ENCODE measurements at regions not wholly inside any gene's neighbourhood (a gene's known extent, or its start where the extent isn't known, plus 50 kb on each side); places are given as distances from the start of the nearest gene placed in this dataset.
"Not testable (repeated sequence)": the region's sequence is repeated elsewhere in the genome, so short reads cannot be mapped to it uniquely, and the experiment has no call there.

GRCh38 chr18:30594911-30595310 lies 447.6 kb downstream of the DSC3 start:
- H2AFZ ChIP-seq (ENCODE audit: control insufficient read depth, low read depth, low read length); H3K27me3 ChIP-seq (replicated peaks in 1 of 2; ENCODE audit: control insufficient read depth in 2 of 2, insufficient read depth in 2 of 2, low read length in 1 of 2); SMC1A ChIA-PET (ENCODE audit: uncharacterized antibody, unreplicated experiment); intact Hi-C loops (cut with micrococcal nuclease; ENCODE audit: unreplicated experiment); H3K9ac ChIP-seq (ENCODE audit: control insufficient read depth, insufficient read depth, low read length); DNase-seq (ENCODE audit: low read depth, low spot score); ATAC-seq; POLR2A ChIA-PET; RAD21 ChIA-PET (ENCODE audit: unreplicated experiment); H3K4me2 ChIP-seq (ENCODE audit: control insufficient read depth, insufficient read depth); FAIRE-seq; H3K36me3 ChIP-seq (ENCODE audit: control insufficient read depth in 2 of 2, insufficient read depth in 2 of 2, low read length in 1 of 2); in situ Hi-C loops (cut with MboI); H3K27ac ChIP-seq (ENCODE audit: control insufficient read depth, insufficient read depth); BruUV-seq (replicated peaks); H3K4me3 ChIP-seq; H3K9me3 ChIP-seq (replicated peaks; ENCODE audit: control insufficient read depth, insufficient read depth, low read length); H4K20me1 ChIP-seq (ENCODE audit: control insufficient read depth, insufficient read depth); H3K79me2 ChIP-seq (ENCODE audit: control insufficient read depth, insufficient read depth, low read length); H3K4me1 ChIP-seq (ENCODE audit: control insufficient read depth, insufficient read depth, low read length); CTCF ChIA-PET: not testable (repeated sequence)
- 40% methylated on average over 18 of the region's 18 CpGs for WGBS (ENCODE audit: insufficient coverage, insufficient replicate concordance, low lambda C conversion rate, missing lambda C conversion rate)

- BruUV-seq (replicated peaks): no TSS peak
- DNase-seq (ENCODE audit: low read depth, low spot score): no peak
- RAD21 ChIA-PET (ENCODE audit: unreplicated experiment): no interaction called here
- intact Hi-C loops (cut with micrococcal nuclease; ENCODE audit: unreplicated experiment): no loop called here
- no peak overlapping the region for H3K9ac ChIP-seq (ENCODE audit: control insufficient read depth, insufficient read depth, low read length)
- H4K20me1 ChIP-seq (ENCODE audit: control insufficient read depth, insufficient read depth): no peaks in the 10 kb centered on the region
- H2AFZ ChIP-seq (ENCODE audit: control insufficient read depth, low read depth, low read length): no peak overlapping the region
- CTCF ChIA-PET: interaction anchor here (1.4 kb wide), 1 partner anchor 134 kb away, joined by 4 read pairs; no protein-coding TSS in a partner anchor
- no peak overlapping the region for H3K4me3 ChIP-seq
- no peaks in the 10 kb centered on the region for H3K27me3 ChIP-seq (replicated peaks in 1 of 2; ENCODE audit: control insufficient read depth in 2 of 2, insufficient read depth in 2 of 2, low read length in 1 of 2)
- SMC1A ChIA-PET (ENCODE audit: uncharacterized antibody, unreplicated experiment): interaction anchor here (1.2 to 1.7 kb wide), 2 partner anchors 12 to 53 kb away, joined by 3 read pairs; no protein-coding TSS in a partner anchor
- H3K4me2 ChIP-seq (ENCODE audit: control insufficient read depth, insufficient read depth): no peak overlapping the region
- in situ Hi-C loops (cut with MboI): no loop called here
- no peak for FAIRE-seq
- POLR2A ChIA-PET: interaction anchor here (0.9 kb wide), 1 partner anchor 32 kb away, joined by 3 read pairs; no protein-coding TSS in a partner anchor
- H3K9me3 ChIP-seq (replicated peaks; ENCODE audit: control insufficient read depth, insufficient read depth, low read length): no peaks in the 10 kb centered on the region
- no peaks in the 10 kb centered on the region for H3K36me3 ChIP-seq (ENCODE audit: control insufficient read depth in 2 of 2, insufficient read depth in 2 of 2, low read length in 1 of 2)
- no peak overlapping the region for H3K27ac ChIP-seq (ENCODE audit: control insufficient read depth, insufficient read depth)
- H3K79me2 ChIP-seq (ENCODE audit: control insufficient read depth, insufficient read depth, low read length): no peaks in the 10 kb centered on the region
- no peak for ATAC-seq
- H3K4me1 ChIP-seq (ENCODE audit: control insufficient read depth, insufficient read depth, low read length): no peaks in the 10 kb centered on the region
- TF ChIP-seq RELB (IDR thresholded peaks at IDR 0.05; ENCODE audit: low read depth): no peak
- TF ChIP-seq ZNF207 (IDR thresholded peaks at IDR 0.05; ENCODE audit: borderline replicate concordance): no peak
- no peak for TF ChIP-seq MYC (IDR thresholded peaks at IDR 0.05; ENCODE audit: insufficient read depth, insufficient read length, insufficient replicate concordance, low read length, severe bottlenecking)
- TF ChIP-seq ZNF622 (IDR thresholded peaks at IDR 0.05): no peak
- TF ChIP-seq STAT1 (conservative IDR thresholded peaks at IDR 0.05): no peak
- TF ChIP-seq CHD4 (IDR thresholded peaks at IDR 0.05): no peak
- no peak for TF ChIP-seq NBN (IDR thresholded peaks at IDR 0.05)
- TF ChIP-seq ZNF687 (IDR thresholded peaks at IDR 0.05): no peak
- TF ChIP-seq SREBF1 (IDR thresholded peaks at IDR 0.05; ENCODE audit: low read length): no peak
- TF ChIP-seq SMARCA5 (IDR thresholded peaks at IDR 0.05): no peak
- TF ChIP-seq ATF3 (IDR thresholded peaks at IDR 0.05; ENCODE audit: borderline replicate concordance, extremely low read depth, low read depth, low read length): no peak
- TF ChIP-seq JUNB (IDR thresholded peaks at IDR 0.05): no peak
Measured at GRCh38 chr18:30591462-30591861, 451.1 kb downstream of the DSC3 start.
